Caco-2 (cell line): ENCODE measurements at regions not wholly inside any gene's neighbourhood (a gene's known extent, or its start where the extent isn't known, plus 50 kb on each side); places are given as distances from the start of the nearest gene placed in this dataset.

Experiments used
- BruUV-seq: library from RNA; stranded (reverse); fragments of 400-500 nt; replicated peaks from 2 replicates; lab custom pipeline; 2021; lab: Mats Ljungman, UMichigan
- CTCF ChIA-PET: fragments of 300-600 bp; sonication (Branson Sonifier 250); formaldehyde crosslinking; loops from one replicate; lab custom pipeline; 2022; ENCODE audit warnings: antibody characterized with exemption; lab: Charles Lee
- POLR2A ChIA-PET: fragments of 300-600 bp; sonication (Branson Sonifier 250); formaldehyde crosslinking; loops from one replicate; lab custom pipeline; 2022; ENCODE audit warnings: antibody characterized with exemption; lab: Charles Lee
- DNase-seq, 2 experiments: peaks; one replicate each; pipeline versions ENCODE4 v3.0.0 to v3.0.0-alpha.2; 2020 to 2022
- H3K27me3 ChIP-seq: replicated peaks from 2 replicates; pipeline ENCODE4 v1.6.0; 2011; ENCODE audit warnings: low read length; ENCODE audit not compliant: control insufficient read depth, insufficient read depth
- H3K36me3 ChIP-seq: 2 replicates; pipeline ENCODE4 v1.5.1; 2011; ENCODE audit warnings: low read length; ENCODE audit not compliant: control insufficient read depth, insufficient read depth
- H3K4me1 ChIP-seq: fragments of 250-450 bp; sonication (Bioruptor Pico); 2 replicates; pipeline ENCODE4 v1.5.1; 2020; ENCODE audit warnings: mild to moderate bottlenecking
- H3K4me3 ChIP-seq: 2 replicates; pipeline ENCODE4 v1.5.1; 2011; ENCODE audit warnings: low read depth, mild to moderate bottlenecking, control low read depth, low read length
- H3K9me3 ChIP-seq: fragments of 250-450 bp; sonication (Bioruptor Pico); 2 replicates; pipeline ENCODE4 v1.5.1; 2020; ENCODE audit warnings: mild to moderate bottlenecking, moderate library complexity
- H3K27ac Mint-ChIP-seq: one replicate; pipeline ENCODE4 v1.8.0; 2022; ENCODE audit warnings: mixed read lengths; ENCODE audit not compliant: unreplicated experiment
- H3K27me3 Mint-ChIP-seq: one replicate; pipeline ENCODE4 v1.8.0; 2022; ENCODE audit warnings: mixed read lengths; ENCODE audit not compliant: insufficient read depth, unreplicated experiment
- H3K36me3 Mint-ChIP-seq: one replicate; pipeline ENCODE4 v1.8.0; 2022; ENCODE audit warnings: mild to moderate bottlenecking, mixed read lengths; ENCODE audit not compliant: insufficient read depth, unreplicated experiment
- H3K4me1 Mint-ChIP-seq: one replicate; pipeline ENCODE4 v1.8.0; 2022; ENCODE audit warnings: low read depth, mixed read lengths; ENCODE audit not compliant: unreplicated experiment
- H3K4me3 Mint-ChIP-seq: one replicate; pipeline ENCODE4 v1.8.0; 2022; ENCODE audit warnings: mild to moderate bottlenecking, moderate library complexity, mixed read lengths; ENCODE audit not compliant: unreplicated experiment
- H3K9me3 Mint-ChIP-seq: one replicate; pipeline ENCODE4 v1.8.0; 2022; ENCODE audit warnings: mixed read lengths; ENCODE audit not compliant: unreplicated experiment
- CTCF ChIP-seq, 2 experiments: fragments of 200-600 bp in 1 of 2; IDR thresholded peaks; 1 replicate in 1 of 2; 2 replicates in 1 of 2; pipeline versions ENCODE4 v1.5.1 to v1.8.0; 2011 to 2022; ENCODE audit warnings: antibody characterized with exemption in 1 of 2, control low read depth in 1 of 2, inconsistent platforms in 1 of 2, low read depth in 1 of 2, low read length in 1 of 2, mild to moderate bottlenecking in 1 of 2, moderate library complexity in 1 of 2; ENCODE audit not compliant: insufficient read depth in 1 of 2, severe bottlenecking in 1 of 2, unreplicated experiment in 1 of 2
- intact Hi-C: fragments of 100-400 bp; cut with micrococcal nuclease; formaldehyde crosslinking; loops from one replicate; pipeline ENCODE4 v1.10.0; 2022; ENCODE audit not compliant: unreplicated experiment

DNA sequence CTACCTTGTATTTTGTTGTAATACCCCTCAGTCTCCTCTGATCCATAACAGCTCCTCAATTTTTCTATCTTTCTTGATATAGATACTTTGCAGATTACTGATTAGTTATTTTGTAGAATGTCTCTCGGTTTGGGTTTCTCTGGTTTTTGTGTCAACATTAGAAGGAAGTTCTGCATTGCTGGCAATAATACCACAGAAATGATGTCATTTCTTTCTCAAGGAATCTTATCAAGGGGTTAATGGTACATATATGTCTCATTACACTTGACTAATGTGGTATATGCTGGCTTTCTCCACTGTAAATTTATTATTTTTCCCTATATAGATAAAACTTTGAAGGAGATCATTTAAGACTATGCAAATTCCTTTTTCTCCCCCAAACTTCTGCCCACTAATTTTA, 183.6 kb upstream of the DKK2 start:
- H3K36me3 ChIP-seq, result no peaks in the 10 kb centered on the region
- ChIA-PET CTCF (no interaction called here), POLR2A (no interaction called here)
- no peak overlapping the region for H3K4me3 ChIP-seq
- Mint-ChIP-seq H3K27me3 (no peaks in the 10 kb centered on the region), H3K9me3 (no peaks in the 10 kb centered on the region), H3K27ac (no peak overlapping the region), H3K36me3 (no peaks in the 10 kb centered on the region), H3K4me3 (no peak overlapping the region), H3K4me1 (no peaks in the 10 kb centered on the region)
- no TSS peak for BruUV-seq
- intact Hi-C loops, result no loop called here
- DNase-seq, result no peak
- TF ChIP-seq CTCF (IDR thresholded peaks at IDR 0.05; ENCODE audit: insufficient read depth in 1 of 2, low read depth in 1 of 2, low read length in 1 of 2, severe bottlenecking in 1 of 2, unreplicated experiment in 1 of 2), result no peak
- H3K27me3 ChIP-seq, result no peaks in the 10 kb centered on the region
- no peaks in the 10 kb centered on the region for H3K4me1 ChIP-seq
- H3K9me3 ChIP-seq, result no peaks in the 10 kb centered on the region

GRCh38 chr4:107216379-107216778, 180.3 kb upstream of the DKK2 start:
- Histone ChIP-seq H3K4me1 (no peaks in the 10 kb centered on the region), H3K36me3 (no peaks in the 10 kb centered on the region), H3K27me3 (no peaks in the 10 kb centered on the region), H3K4me3 (no peak overlapping the region), H3K9me3 (no peaks in the 10 kb centered on the region)
- CTCF ChIA-PET, result no interaction called here
- no TSS peak for BruUV-seq
- Mint-ChIP-seq H3K36me3 (no peaks in the 10 kb centered on the region), H3K4me3 (no peak overlapping the region), H3K9me3 (no peaks in the 10 kb centered on the region), H3K27me3 (no peaks in the 10 kb centered on the region), H3K27ac (no peak overlapping the region), H3K4me1 (no peaks in the 10 kb centered on the region)
- intact Hi-C loops, result no loop called here
- DNase-seq, result no peak
- no peak for TF ChIP-seq CTCF (IDR thresholded peaks at IDR 0.05; ENCODE audit: insufficient read depth in 1 of 2, low read depth in 1 of 2, low read length in 1 of 2, severe bottlenecking in 1 of 2, unreplicated experiment in 1 of 2)
- POLR2A ChIA-PET, result no interaction called here

- POLR2A ChIA-PET, result no interaction called here
- Histone ChIP-seq H3K4me1 (no peaks in the 10 kb centered on the region), H3K4me3 (no peak overlapping the region), H3K27me3 (no peaks in the 10 kb centered on the region), H3K9me3 (no peaks in the 10 kb centered on the region), H3K36me3 (no peaks in the 10 kb centered on the region)
- no peaks in the 10 kb centered on the region for H3K36me3 Mint-ChIP-seq
- no peaks in the 10 kb centered on the region for H3K9me3 Mint-ChIP-seq
- no peak for TF ChIP-seq CTCF (IDR thresholded peaks at IDR 0.05; ENCODE audit: insufficient read depth in 1 of 2, low read depth in 1 of 2, low read length in 1 of 2, severe bottlenecking in 1 of 2, unreplicated experiment in 1 of 2)
- no peak overlapping the region for H3K27ac Mint-ChIP-seq
- no peak for DNase-seq
- H3K27me3 Mint-ChIP-seq, result no peaks in the 10 kb centered on the region
- H3K4me1 Mint-ChIP-seq, result no peaks in the 10 kb centered on the region
- CTCF ChIA-PET, result no interaction called here
- H3K4me3 Mint-ChIP-seq, result no peak overlapping the region
- intact Hi-C loops, result no loop called here
- BruUV-seq, result no TSS peak
Observed at GRCh38 chr4:107215222-107215621, 179.1 kb upstream of the DKK2 start.
